BJ (cell line): ENCODE measurements at regions not wholly inside any gene's neighbourhood (a gene's known extent, or its start where the extent isn't known, plus 50 kb on each side); places are given as distances from the start of the nearest gene placed in this dataset.

Source experiments
- CTCF ChIA-PET: fragments of 350-600 bp; formaldehyde crosslinking; extraction: SDS; loops from one replicate; lab custom pipeline; 2021; ENCODE audit warnings: antibody characterized with exemption, inconsistent platforms; lab: Yijun Ruan, JAX
- POLR2A ChIA-PET: fragments of 300-600 bp; sonication (Branson Sonifier 250); formaldehyde crosslinking; extraction: SDS; loops from one replicate; lab custom pipeline; 2021; ENCODE audit warnings: antibody characterized with exemption; lab: Charles Lee
- DNase-seq: peaks from one replicate; pipeline ENCODE4 v3.0.0-alpha.2; 2011; ENCODE audit warnings: low read depth
- H3K27me3 ChIP-seq: 2 replicates; pipeline ENCODE4 v1.6.0; 2011; ENCODE audit warnings: low read length; ENCODE audit not compliant: control insufficient read depth, insufficient read depth
- H3K36me3 ChIP-seq: 2 replicates; pipeline ENCODE4 v1.5.1; 2011; ENCODE audit warnings: low read length; ENCODE audit not compliant: control insufficient read depth, insufficient read depth
- H3K4me3 ChIP-seq: 2 replicates; pipeline ENCODE4 v1.5.1; 2011; ENCODE audit warnings: low read depth, mild to moderate bottlenecking, control low read depth, low read length
- TF ChIP-seq, protein P1 (sequence below): IDR thresholded peaks from 2 replicates; pipeline ENCODE4 v1.5.1; 2011; ENCODE audit warnings: low read depth, mild to moderate bottlenecking, control low read depth, inconsistent platforms, low read length, moderate library complexity; ENCODE audit not compliant: insufficient read depth

DNA sequence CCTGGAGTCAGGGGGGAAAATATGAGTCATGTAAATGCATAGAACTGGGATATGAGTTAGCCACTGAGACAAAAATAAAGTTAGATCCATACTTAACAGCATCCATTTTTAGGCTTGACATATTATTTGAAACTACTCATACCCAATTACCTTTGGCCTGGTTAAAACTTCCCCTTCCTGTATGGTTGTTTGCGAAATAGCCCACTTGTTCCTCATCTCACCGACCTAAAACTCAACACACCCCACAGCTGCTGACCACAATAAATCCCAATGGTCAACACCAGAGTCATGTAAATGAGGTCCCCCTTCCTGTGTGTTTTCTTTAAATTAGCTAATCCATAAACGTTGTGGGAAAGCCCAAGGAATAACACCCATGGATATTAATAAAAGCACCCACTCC is 55.2 kb upstream of the TMEM215 start:
- Histone ChIP-seq H3K4me3 (no peak overlapping the region), H3K27me3 (no peaks in the 10 kb centered on the region; the same call in 1 of the 2 replicates), H3K36me3 (no peaks in the 10 kb centered on the region)
- ChIA-PET POLR2A (no interaction called here), CTCF (no interaction called here)
- TF ChIP-seq, protein P1, sequence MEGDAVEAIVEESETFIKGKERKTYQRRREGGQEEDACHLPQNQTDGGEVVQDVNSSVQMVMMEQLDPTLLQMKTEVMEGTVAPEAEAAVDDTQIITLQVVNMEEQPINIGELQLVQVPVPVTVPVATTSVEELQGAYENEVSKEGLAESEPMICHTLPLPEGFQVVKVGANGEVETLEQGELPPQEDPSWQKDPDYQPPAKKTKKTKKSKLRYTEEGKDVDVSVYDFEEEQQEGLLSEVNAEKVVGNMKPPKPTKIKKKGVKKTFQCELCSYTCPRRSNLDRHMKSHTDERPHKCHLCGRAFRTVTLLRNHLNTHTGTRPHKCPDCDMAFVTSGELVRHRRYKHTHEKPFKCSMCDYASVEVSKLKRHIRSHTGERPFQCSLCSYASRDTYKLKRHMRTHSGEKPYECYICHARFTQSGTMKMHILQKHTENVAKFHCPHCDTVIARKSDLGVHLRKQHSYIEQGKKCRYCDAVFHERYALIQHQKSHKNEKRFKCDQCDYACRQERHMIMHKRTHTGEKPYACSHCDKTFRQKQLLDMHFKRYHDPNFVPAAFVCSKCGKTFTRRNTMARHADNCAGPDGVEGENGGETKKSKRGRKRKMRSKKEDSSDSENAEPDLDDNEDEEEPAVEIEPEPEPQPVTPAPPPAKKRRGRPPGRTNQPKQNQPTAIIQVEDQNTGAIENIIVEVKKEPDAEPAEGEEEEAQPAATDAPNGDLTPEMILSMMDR, result no peak
- no peak for DNase-seq
